HEK293T (cell line): ENCODE measurements at regions not wholly inside any gene's neighbourhood (a gene's known extent, or its start where the extent isn't known, plus 50 kb on each side); places are given as distances from the start of the nearest gene placed in this dataset.

Source experiments
- FOXA1 ChIP-seq: fragments of 450-650 bp; IDR thresholded peaks from 2 replicates; pipeline ENCODE4 v1.6.1; 2016; ENCODE audit warnings: mild to moderate bottlenecking
- FOXK2 ChIP-seq: fragments of 450-650 bp; IDR thresholded peaks from 2 replicates; pipeline ENCODE4 v1.6.1; 2016; ENCODE audit warnings: mild to moderate bottlenecking
- FOXM1 ChIP-seq: fragments of 450-650 bp; IDR thresholded peaks from 2 replicates; pipeline ENCODE4 v1.6.1; 2017; ENCODE audit warnings: mild to moderate bottlenecking, borderline replicate concordance
- HDGF ChIP-seq: fragments of 450-650 bp; IDR thresholded peaks from 2 replicates; pipeline ENCODE4 v1.6.1; 2017; ENCODE audit warnings: antibody characterized with exemption, borderline replicate concordance
- L3MBTL2 ChIP-seq: fragments of 450-650 bp; conservative IDR thresholded peaks from 2 replicates; pipeline ENCODE4 v1.6.1; 2016; ENCODE audit warnings: mild to moderate bottlenecking
- SP1 ChIP-seq: fragments of 450-650 bp; IDR thresholded peaks from 2 replicates; pipeline ENCODE4 v1.6.1; 2017
- SUZ12 ChIP-seq: fragments of 450-650 bp; IDR thresholded peaks from 2 replicates; pipeline ENCODE4 v1.6.1; 2016; ENCODE audit warnings: mild to moderate bottlenecking
- TF ChIP-seq, protein P1 (sequence below): fragments of 450-650 bp; IDR thresholded peaks from 2 replicates; pipeline ENCODE4 v1.6.1; 2016

DNA sequence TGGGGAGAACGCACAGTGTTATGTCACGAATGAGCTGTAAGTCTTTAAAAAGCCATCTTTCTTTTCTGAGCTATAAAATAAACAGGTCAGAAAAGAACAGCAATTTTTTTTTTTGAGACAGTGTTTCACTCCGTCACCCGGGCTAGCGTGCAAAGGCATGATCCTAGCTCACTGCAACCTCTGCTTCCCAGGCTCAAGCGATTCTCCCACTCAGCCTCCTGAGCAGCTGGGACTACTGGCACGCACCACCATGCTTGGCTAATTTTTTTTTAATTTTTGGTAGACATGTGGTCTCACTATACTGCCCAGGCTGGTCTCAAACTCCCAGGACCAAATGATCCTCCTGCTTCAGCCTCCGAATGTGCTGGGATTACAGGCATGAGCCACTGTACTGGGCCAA lies 58.6 kb downstream of the PPP1R3C start:
- TF ChIP-seq FOXK2 (no peak), SP1 (no peak), FOXA1 (no peak), FOXM1 (no peak), L3MBTL2 (no peak), HDGF (no peak), SUZ12 (no peak)
- TF ChIP-seq, protein P1, sequence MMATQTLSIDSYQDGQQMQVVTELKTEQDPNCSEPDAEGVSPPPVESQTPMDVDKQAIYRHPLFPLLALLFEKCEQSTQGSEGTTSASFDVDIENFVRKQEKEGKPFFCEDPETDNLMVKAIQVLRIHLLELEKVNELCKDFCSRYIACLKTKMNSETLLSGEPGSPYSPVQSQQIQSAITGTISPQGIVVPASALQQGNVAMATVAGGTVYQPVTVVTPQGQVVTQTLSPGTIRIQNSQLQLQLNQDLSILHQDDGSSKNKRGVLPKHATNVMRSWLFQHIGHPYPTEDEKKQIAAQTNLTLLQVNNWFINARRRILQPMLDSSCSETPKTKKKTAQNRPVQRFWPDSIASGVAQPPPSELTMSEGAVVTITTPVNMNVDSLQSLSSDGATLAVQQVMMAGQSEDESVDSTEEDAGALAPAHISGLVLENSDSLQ, result no peak
